ENCODE measurements at regions not wholly inside any gene's neighbourhood (a gene's known extent, or its start where the extent isn't known, plus 50 kb on each side); places are given as distances from the start of the nearest gene placed in this dataset.

GRCh38 chr7:131869169-131869844, 312.9 kb upstream of the PODXL start:
- TF ChIP-seq EZH2phosphoT487 (IDR thresholded peaks at IDR 0.05; ENCODE audit: low read depth) (no peak), CTCF (IDR thresholded peaks at IDR 0.05; ENCODE audit: low read depth, low read length) (no peak)

All from OCI-LY3 (cell line).